BLaER1 (cell line): ENCODE measurements at regions not wholly inside any gene's neighbourhood (a gene's known extent, or its start where the extent isn't known, plus 50 kb on each side); places are given as distances from the start of the nearest gene placed in this dataset.

ENCODE experiments used
- H3K27ac ChIP-seq: shearing (Covaris generic); formaldehyde crosslinking; 2 replicates; pipeline ENCODE4 v1.8.1; 2022
- H3K27me3 ChIP-seq: shearing (Covaris generic); formaldehyde crosslinking; 2 replicates; pipeline ENCODE4 v1.8.1; 2022
- H3K36me3 ChIP-seq: shearing (Covaris generic); formaldehyde crosslinking; 2 replicates; pipeline ENCODE4 v1.8.1; 2022
- H3K4me1 ChIP-seq: shearing (Covaris generic); formaldehyde crosslinking; 2 replicates; pipeline ENCODE4 v1.8.1; 2022
- H3K4me2 ChIP-seq: shearing (Covaris generic); formaldehyde crosslinking; 2 replicates; pipeline ENCODE4 v1.8.1; 2022
- H3K4me3 ChIP-seq: shearing (Covaris generic); formaldehyde crosslinking; 2 replicates; pipeline ENCODE4 v1.8.1; 2022
- H3K9ac ChIP-seq: shearing (Covaris generic); formaldehyde crosslinking; 2 replicates; pipeline ENCODE4 v1.8.1; 2022
- H3K9me3 ChIP-seq: shearing (Covaris generic); formaldehyde crosslinking; 2 replicates; pipeline ENCODE4 v1.8.1; 2022
- H4K20me1 ChIP-seq: shearing (Covaris generic); formaldehyde crosslinking; 2 replicates; pipeline ENCODE4 v1.8.1; 2022
- Cebpa-rat ChIP-seq: shearing (Covaris generic); IDR thresholded peaks from 2 replicates; pipeline ENCODE4 v1.8.1; 2022

- no peaks in the 10 kb centered on the region for H3K27me3 ChIP-seq
- H3K4me2 ChIP-seq, result no peak overlapping the region
- no peak for TF ChIP-seq Cebpa-rat
- no peaks in the 10 kb centered on the region for H3K36me3 ChIP-seq
- H3K9me3 ChIP-seq, result no peaks in the 10 kb centered on the region
- H3K9ac ChIP-seq, result no peak overlapping the region
- no peak overlapping the region for H3K4me3 ChIP-seq
- H4K20me1 ChIP-seq, result no peaks in the 10 kb centered on the region
- peaks cover 11% of the 10 kb centered on the region; the same call in 1 of the 2 replicates for H3K4me1 ChIP-seq
- no peak overlapping the region for H3K27ac ChIP-seq
Observed at GRCh38 chr3:181457756-181458155, 254.0 kb upstream of the SOX2 start.

GRCh38 chr3:181457190-181457589 lies 254.5 kb upstream of the SOX2 start:
- no peak overlapping the region for H3K4me3 ChIP-seq

DNA sequence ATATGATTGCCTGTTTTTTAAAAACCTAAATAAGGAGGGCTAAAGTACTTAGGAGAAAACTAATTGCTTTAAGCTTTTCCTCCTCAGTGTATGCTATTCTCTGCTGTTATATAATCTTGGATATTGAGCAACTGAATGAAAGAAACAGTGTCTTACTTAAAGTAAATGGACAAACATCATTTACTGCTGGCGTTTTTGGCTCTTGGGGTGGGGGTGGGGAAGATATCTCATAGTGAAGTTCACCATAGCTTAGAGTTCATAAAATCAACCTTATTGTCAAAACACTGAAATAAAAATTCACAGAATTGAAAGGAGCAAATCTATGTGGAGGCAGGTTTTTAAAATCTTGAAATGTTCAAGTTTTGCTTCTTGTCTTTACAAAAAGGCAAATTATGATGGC lies 256.4 kb upstream of the SOX2 start:
- Histone ChIP-seq H3K27ac (no peak overlapping the region), H3K36me3 (no peaks in the 10 kb centered on the region), H4K20me1 (no peaks in the 10 kb centered on the region), H3K9ac (no peak overlapping the region), H3K27me3 (no peaks in the 10 kb centered on the region), H3K4me1 (peaks cover 11% of the 10 kb centered on the region; the same call in 1 of the 2 replicates), H3K4me3 (no peak overlapping the region), H3K9me3 (no peaks in the 10 kb centered on the region), H3K4me2 (no peak overlapping the region)
- no peak for TF ChIP-seq Cebpa-rat

More at GRCh38 chr3:181457190-181457589, 254.5 kb upstream of the SOX2 start:
- no peaks in the 10 kb centered on the region for H4K20me1 ChIP-seq
- no peak overlapping the region for H3K9ac ChIP-seq
- no peak overlapping the region for H3K27ac ChIP-seq
- H3K4me2 ChIP-seq, result no peak overlapping the region
- H3K27me3 ChIP-seq, result no peaks in the 10 kb centered on the region
- H3K36me3 ChIP-seq, result no peaks in the 10 kb centered on the region
- H3K4me1 ChIP-seq, result peaks cover 11% of the 10 kb centered on the region; the same call in 1 of the 2 replicates
- no peaks in the 10 kb centered on the region for H3K9me3 ChIP-seq
- TF ChIP-seq Cebpa-rat, result no peak

DNA sequence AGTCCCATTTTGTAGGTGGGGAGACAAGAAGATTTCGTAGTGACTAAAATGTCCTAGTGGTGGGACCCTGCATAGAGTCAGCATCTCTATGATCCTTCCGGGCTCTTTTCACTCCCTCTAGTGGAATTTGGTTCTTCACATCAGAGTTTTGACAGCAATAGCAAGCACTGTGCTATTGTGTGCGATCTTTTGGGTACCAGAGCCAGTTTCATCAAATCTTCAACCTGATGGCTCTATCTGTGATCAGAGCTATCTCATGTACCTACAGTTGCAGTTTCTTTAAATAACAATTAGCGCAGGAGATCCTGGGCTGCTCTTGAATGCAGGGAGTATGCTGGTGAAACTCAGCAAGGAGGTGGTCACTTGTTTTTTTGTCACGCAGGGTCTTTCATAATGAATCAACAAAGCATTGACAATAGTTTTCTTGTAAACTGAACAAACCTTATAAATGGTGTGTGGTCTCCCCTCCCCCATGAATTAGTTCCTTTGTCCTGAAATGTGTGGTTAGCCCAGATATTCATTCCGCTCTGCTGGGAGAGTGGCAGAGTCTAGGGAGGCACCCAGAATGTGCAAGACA lies 257.2 kb upstream of the SOX2 start:
- H3K9me3 ChIP-seq, result no peaks in the 10 kb centered on the region
- no peak overlapping the region for H3K4me3 ChIP-seq
- no peak overlapping the region for H3K4me2 ChIP-seq
- no peak overlapping the region for H3K27ac ChIP-seq
- no peak for TF ChIP-seq Cebpa-rat
- no peaks in the 10 kb centered on the region for H3K27me3 ChIP-seq
- no peaks in the 10 kb centered on the region for H3K36me3 ChIP-seq
- H4K20me1 ChIP-seq, result no peaks in the 10 kb centered on the region
- no peak overlapping the region for H3K9ac ChIP-seq
- peaks cover 11% of the 10 kb centered on the region; the same call in 1 of the 2 replicates for H3K4me1 ChIP-seq

GRCh38 chr3:181446741-181447140 lies 265.0 kb upstream of the SOX2 start:
- Histone ChIP-seq H3K9me3 (no peaks in the 10 kb centered on the region), H3K4me1 (no peaks in the 10 kb centered on the region), H3K4me3 (no peak overlapping the region), H3K27ac (no peak overlapping the region), H3K9ac (no peak overlapping the region), H4K20me1 (no peaks in the 10 kb centered on the region), H3K4me2 (no peak overlapping the region), H3K36me3 (no peaks in the 10 kb centered on the region), H3K27me3 (no peaks in the 10 kb centered on the region)
- TF ChIP-seq Cebpa-rat, result no peak

GRCh38 chr3:181442066-181442465 lies 269.7 kb upstream of the SOX2 start:
- no peak for TF ChIP-seq Cebpa-rat
- no peaks in the 10 kb centered on the region for H3K4me1 ChIP-seq
- no peaks in the 10 kb centered on the region for H4K20me1 ChIP-seq
- H3K4me2 ChIP-seq, result no peak overlapping the region
- no peak overlapping the region for H3K27ac ChIP-seq
- no peaks in the 10 kb centered on the region for H3K36me3 ChIP-seq
- H3K4me3 ChIP-seq, result no peak overlapping the region
- H3K9ac ChIP-seq, result no peak overlapping the region
- no peaks in the 10 kb centered on the region for H3K27me3 ChIP-seq
- no peaks in the 10 kb centered on the region for H3K9me3 ChIP-seq

DNA sequence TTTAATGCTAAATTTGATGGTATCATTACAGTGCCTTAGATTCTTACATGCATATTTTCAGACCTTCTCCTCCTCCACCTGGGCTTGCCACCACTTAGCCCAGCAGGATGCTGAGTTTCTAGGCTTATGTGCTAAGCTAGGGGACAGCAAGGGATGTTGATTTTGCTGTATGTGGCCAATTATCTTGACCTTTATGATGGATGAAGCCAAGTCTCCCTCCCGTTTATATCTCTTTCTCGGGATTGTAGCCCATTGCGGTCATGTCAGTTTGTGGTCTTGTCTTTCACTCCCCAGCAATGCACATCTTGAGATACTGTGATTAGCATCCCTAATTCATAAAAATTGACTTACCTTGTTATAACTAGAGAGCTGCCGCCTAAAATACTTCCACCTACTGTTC lies 278.7 kb upstream of the SOX2 start:
- TF ChIP-seq Cebpa-rat, result no peak
- H3K27me3 ChIP-seq, result no peaks in the 10 kb centered on the region

GRCh38 chr3:181431748-181432147 lies 280.0 kb upstream of the SOX2 start:
- Histone ChIP-seq H3K27me3 (no peaks in the 10 kb centered on the region), H3K4me3 (no peak overlapping the region), H3K27ac (no peak overlapping the region), H3K9me3 (no peaks in the 10 kb centered on the region), H3K4me2 (no peak overlapping the region), H3K4me1 (no peaks in the 10 kb centered on the region), H3K9ac (no peak overlapping the region), H4K20me1 (no peaks in the 10 kb centered on the region), H3K36me3 (no peaks in the 10 kb centered on the region)
- TF ChIP-seq Cebpa-rat, result no peak

More for the DNA sequence above, 278.7 kb upstream of the SOX2 start:
- no peaks in the 10 kb centered on the region for H3K36me3 ChIP-seq
- no peak overlapping the region for H3K9ac ChIP-seq
- H3K4me2 ChIP-seq, result no peak overlapping the region
- H4K20me1 ChIP-seq, result no peaks in the 10 kb centered on the region
- no peaks in the 10 kb centered on the region for H3K4me1 ChIP-seq
- H3K27ac ChIP-seq, result no peak overlapping the region
- H3K4me3 ChIP-seq, result no peak overlapping the region
- H3K9me3 ChIP-seq, result no peaks in the 10 kb centered on the region

- Histone ChIP-seq H3K4me3 (no peak overlapping the region), H3K9ac (no peak overlapping the region), H3K9me3 (no peaks in the 10 kb centered on the region), H4K20me1 (no peaks in the 10 kb centered on the region), H3K27ac (no peak overlapping the region), H3K4me2 (no peak overlapping the region), H3K4me1 (no peaks in the 10 kb centered on the region), H3K27me3 (no peaks in the 10 kb centered on the region), H3K36me3 (no peaks in the 10 kb centered on the region)
- TF ChIP-seq Cebpa-rat, result no peak
Observed at GRCh38 chr3:181425074-181425473, 286.7 kb upstream of the SOX2 start.

- H3K36me3 ChIP-seq, result no peaks in the 10 kb centered on the region
- no peak overlapping the region for H3K4me2 ChIP-seq
- no peak overlapping the region for H3K27ac ChIP-seq
- H3K9me3 ChIP-seq, result no peaks in the 10 kb centered on the region
- no peak for TF ChIP-seq Cebpa-rat
- no peaks in the 10 kb centered on the region for H4K20me1 ChIP-seq
- no peaks in the 10 kb centered on the region for H3K4me1 ChIP-seq
- H3K27me3 ChIP-seq, result no peaks in the 10 kb centered on the region
- no peak overlapping the region for H3K4me3 ChIP-seq
- no peak overlapping the region for H3K9ac ChIP-seq
Observed at GRCh38 chr3:181418233-181418632, 293.5 kb upstream of the SOX2 start.

DNA sequence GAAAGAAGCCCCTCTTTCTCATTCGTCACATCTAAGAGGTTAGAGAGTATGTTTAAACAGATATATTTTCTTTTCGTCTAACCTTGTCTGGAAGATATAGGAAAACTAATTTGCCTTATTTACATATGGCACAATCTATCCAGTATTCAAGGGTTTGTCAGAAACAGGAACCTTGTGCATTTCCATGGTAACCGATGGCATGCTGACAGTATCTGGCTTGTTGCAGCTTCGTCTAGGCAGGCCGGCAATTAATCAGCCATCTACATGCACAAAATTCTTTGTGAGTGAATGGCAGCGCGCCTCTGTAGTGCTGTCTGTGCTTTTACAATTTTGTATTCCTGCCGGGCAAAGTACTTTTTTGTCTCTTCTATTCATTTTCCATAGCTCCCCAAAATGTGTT lies 294.0 kb upstream of the SOX2 start:
- Histone ChIP-seq H3K4me3 (no peak overlapping the region), H3K27me3 (no peaks in the 10 kb centered on the region), H4K20me1 (no peaks in the 10 kb centered on the region), H3K4me2 (no peak overlapping the region), H3K36me3 (no peaks in the 10 kb centered on the region), H3K27ac (no peak overlapping the region), H3K9ac (no peak overlapping the region), H3K4me1 (no peaks in the 10 kb centered on the region), H3K9me3 (no peaks in the 10 kb centered on the region)
- TF ChIP-seq Cebpa-rat, result no peak
